Liver (tissue), 8 donors: ENCODE measurements at regions not wholly inside any gene's neighbourhood (a gene's known extent, or its start where the extent isn't known, plus 50 kb on each side); places are given as distances from the start of the nearest gene placed in this dataset.

Experiments
- DNase-seq: peaks from one replicate; pipeline ENCODE4 v3.0.0-alpha.2; 2017; ENCODE audit warnings: low spot score
- H3K27ac ChIP-seq, 2 donors: one replicate each; pipeline ENCODE4 v1.7.0; 2013; ENCODE audit warnings: inconsistent platforms in 2 of 2, low read length in 2 of 2, control low read depth in 1 of 2, low read depth in 1 of 2, mild to moderate bottlenecking in 1 of 2
- H3K27me3 ChIP-seq, 4 donors: one replicate each; pipeline versions ENCODE4 v1.6.1 to v1.7.0; 2013; ENCODE audit warnings: low read length in 3 of 4, inconsistent platforms in 1 of 4, mild to moderate bottlenecking in 1 of 4, moderate library complexity in 1 of 4; ENCODE audit not compliant: control insufficient read depth in 4 of 4, insufficient read depth in 4 of 4
- H3K36me3 ChIP-seq, 4 donors: one replicate each; pipeline versions ENCODE4 v1.6.1 to v1.7.0; 2013; ENCODE audit warnings: low read length in 3 of 4, mild to moderate bottlenecking in 3 of 4, low read depth in 1 of 4, moderate library complexity in 1 of 4; ENCODE audit not compliant: control insufficient read depth in 4 of 4, insufficient read depth in 3 of 4
- H3K4me1 ChIP-seq, 4 donors: one replicate each; pipeline versions ENCODE4 v1.6.1 to v1.7.0; 2013; ENCODE audit warnings: low read length in 3 of 4, mild to moderate bottlenecking in 3 of 4, moderate library complexity in 1 of 4; ENCODE audit not compliant: control insufficient read depth in 4 of 4, insufficient read depth in 4 of 4
- H3K4me3 ChIP-seq, 3 donors: one replicate each; pipeline versions ENCODE4 v1.6.1 to v1.7.0; 2013; ENCODE audit warnings: low read length in 3 of 3, control low read depth in 1 of 3, low read depth in 1 of 3, mild to moderate bottlenecking in 1 of 3
- H3K9ac ChIP-seq, 2 donors: one replicate each; pipeline ENCODE4 v1.7.0; 2013; ENCODE audit warnings: low read length in 2 of 2, mild to moderate bottlenecking in 2 of 2, moderate library complexity in 2 of 2, control low read depth in 1 of 2, low read depth in 1 of 2
- H3K9me3 ChIP-seq, 4 donors: one replicate each; pipeline versions ENCODE4 v1.6.1 to v1.7.0; 2013; ENCODE audit warnings: low read length in 3 of 4; ENCODE audit not compliant: control insufficient read depth in 4 of 4
- ATF3 ChIP-seq: IDR thresholded peaks from 2 replicates; pipeline ENCODE4 v1.6.1; 2016; ENCODE audit warnings: antibody characterized with exemption
- CTCF ChIP-seq: fragments of 150-350 bp; IDR thresholded peaks from 2 replicates; pipeline ENCODE4 v1.5.1; 2017; ENCODE audit warnings: improper control_type of control experiment, low read depth, low read length; ENCODE audit not compliant: missing input control
- EGR1 ChIP-seq, 2 donors: IDR thresholded peaks; 2 replicates each; pipeline ENCODE4 v1.6.1; 2016 to 2018; ENCODE audit warnings: antibody characterized with exemption in 2 of 2, low read depth in 2 of 2
- FOXA1 ChIP-seq: IDR thresholded peaks from 2 replicates; pipeline ENCODE4 v1.6.1; 2016; ENCODE audit warnings: antibody characterized with exemption
- FOXA2 ChIP-seq: IDR thresholded peaks from 2 replicates; pipeline ENCODE4 v1.6.1; 2016; ENCODE audit warnings: antibody characterized with exemption
- GABPA ChIP-seq, 2 donors: IDR thresholded peaks in 1 of 2; conservative IDR thresholded peaks in 1 of 2; 2 replicates each; pipeline ENCODE4 v1.6.1; 2016; ENCODE audit warnings: antibody characterized with exemption in 2 of 2, mild to moderate bottlenecking in 1 of 2, moderate library complexity in 1 of 2
- HNF4A ChIP-seq, 2 donors: conservative IDR thresholded peaks; 2 replicates each; pipeline ENCODE4 v1.6.1; 2016; ENCODE audit warnings: antibody characterized with exemption in 2 of 2, mild to moderate bottlenecking in 2 of 2
- HNF4G ChIP-seq: IDR thresholded peaks from 2 replicates; pipeline ENCODE4 v1.6.1; 2016; ENCODE audit warnings: antibody characterized with exemption
- JUND ChIP-seq, 2 donors: IDR thresholded peaks; 2 replicates each; pipeline ENCODE4 v1.6.1; 2016; ENCODE audit warnings: antibody characterized with exemption in 2 of 2
- MAX ChIP-seq: IDR thresholded peaks from 2 replicates; pipeline ENCODE4 v1.6.1; 2016; ENCODE audit warnings: antibody characterized with exemption
- NR2F2 ChIP-seq: IDR thresholded peaks from 2 replicates; pipeline ENCODE4 v1.6.1; 2016; ENCODE audit warnings: antibody characterized with exemption
- RAD21 ChIP-seq, 2 donors: IDR thresholded peaks; 2 replicates each; pipeline ENCODE4 v1.6.1; 2016; ENCODE audit warnings: antibody characterized with exemption in 2 of 2, mild to moderate bottlenecking in 2 of 2
- REST ChIP-seq: IDR thresholded peaks from 2 replicates; pipeline ENCODE4 v1.6.1; 2016; ENCODE audit warnings: antibody characterized with exemption, mild to moderate bottlenecking
- RXRA ChIP-seq, 2 donors: IDR thresholded peaks; 2 replicates each; pipeline ENCODE4 v1.6.1; 2017 to 2018; ENCODE audit warnings: antibody characterized with exemption in 2 of 2, mild to moderate bottlenecking in 1 of 2
- TAF1 ChIP-seq: conservative IDR thresholded peaks from 2 replicates; pipeline ENCODE4 v1.6.1; 2016; ENCODE audit warnings: antibody characterized with exemption, mild to moderate bottlenecking
- YY1 ChIP-seq: IDR thresholded peaks from 2 replicates; pipeline ENCODE4 v1.6.1; 2016; ENCODE audit warnings: antibody characterized with exemption, mild to moderate bottlenecking
- ZBTB33 ChIP-seq: IDR thresholded peaks from 2 replicates; pipeline ENCODE4 v1.6.1; 2016; ENCODE audit warnings: antibody characterized with exemption
- WGBS: extraction: QIAGEN DNeasy Blood & Tissue Kit; methylation state at CpG from one replicate; pipeline ENCODE4 v1.1.7; 2013; 5-methylcytosine and 5-hydroxymethylcytosine counted together
- donor health status: healthy.
- donor health status: healthy.
- donor health status: healthy.
- donor health status: healthy.
- donor health status: healthy.

- no peaks in the 10 kb centered on the region for H3K9me3 ChIP-seq
- H3K4me1 ChIP-seq = peaks cover 0 to 3% (median 0%) of the 10 kb centered on the region in 4 donors
- no peaks in the 10 kb centered on the region for H3K36me3 ChIP-seq
- H3K27ac ChIP-seq = no peak overlapping the region
- 90% methylated on average over 7 of the region's 7 CpGs for WGBS
- no peak overlapping the region for H3K9ac ChIP-seq
- H3K27me3 ChIP-seq = no peaks in the 10 kb centered on the region
- DNase-seq = no peak
- TF ChIP-seq TAF1 (no peak), NR2F2 (no peak), CTCF (no peak), RXRA (IDR thresholded peaks at IDR 0.05) (no peak), ATF3 (no peak), REST (no peak), RAD21 (IDR thresholded peaks at IDR 0.05) (no peak), HNF4G (no peak), FOXA1 (no peak), ZBTB33 (no peak)
- no peak overlapping the region for H3K4me3 ChIP-seq
Measured at GRCh38 chr3:14344351-14344750, 58.1 kb upstream of the SLC6A6 start.

- Histone ChIP-seq H3K4me1 (peaks cover 0 to 3% (median 0%) of the 10 kb centered on the region in 4 donors), H3K27ac (no peak overlapping the region), H3K36me3 (no peaks in the 10 kb centered on the region), H3K9me3 (no peaks in the 10 kb centered on the region), H3K9ac (no peak overlapping the region), H3K4me3 (no peak overlapping the region), H3K27me3 (peaks cover 0 to 3% (median 0%) of the 10 kb centered on the region in 4 donors)
- no peak for DNase-seq
- WGBS = 76% methylated on average over 7 of the region's 7 CpGs
- no peak for TF ChIP-seq RAD21 (IDR thresholded peaks at IDR 0.05)
- no peak for TF ChIP-seq NR2F2
- TF ChIP-seq FOXA2 = no peak
- TF ChIP-seq GABPA (IDR thresholded peaks at IDR 0.05 in 1 of 2, conservative IDR thresholded peaks at IDR 0.05 in 1 of 2) = no peak
- no peak for TF ChIP-seq MAX
- TF ChIP-seq YY1 = no peak
- no peak for TF ChIP-seq RXRA (IDR thresholded peaks at IDR 0.05)
- TF ChIP-seq EGR1 (IDR thresholded peaks at IDR 0.05; ENCODE audit: low read depth in 2 of 2) = no peak
- no peak for TF ChIP-seq ATF3
- no peak for TF ChIP-seq REST
- TF ChIP-seq HNF4A (conservative IDR thresholded peaks at IDR 0.05) = no peak
- TF ChIP-seq JUND (IDR thresholded peaks at IDR 0.05) = no peak
- no peak for TF ChIP-seq HNF4G
- no peak for TF ChIP-seq CTCF
- TF ChIP-seq TAF1 = no peak
Measured at GRCh38 chr3:14345496-14346150, 56.8 kb upstream of the SLC6A6 start.
